ENCODE measurements at regions not wholly inside any gene's neighbourhood (a gene's known extent, or its start where the extent isn't known, plus 50 kb on each side); places are given as distances from the start of the nearest gene placed in this dataset.

DNA sequence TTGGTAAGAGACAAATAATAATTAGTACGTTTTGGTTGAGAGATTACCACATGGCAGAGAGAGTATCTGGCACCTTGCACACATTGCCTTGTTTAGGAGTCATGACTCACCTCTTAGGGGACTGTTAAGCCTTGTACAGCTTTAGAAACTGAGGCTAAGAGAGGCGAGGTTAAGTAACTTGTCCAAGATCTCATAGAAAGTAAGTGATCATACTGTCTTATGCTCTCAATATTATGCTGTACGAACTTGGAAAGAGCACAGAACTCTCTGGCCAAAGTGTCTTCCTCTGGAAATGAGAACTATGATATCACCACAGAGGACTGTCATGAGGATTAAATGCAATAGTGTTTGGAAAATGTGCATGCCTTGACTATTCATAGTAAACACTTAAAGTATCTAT is 249.0 kb downstream of the UTRN start:
- POLR2A ChIA-PET: no interaction called here
- Histone ChIP-seq H3K9me3 (ENCODE audit: control insufficient read depth, insufficient read depth, low read length) (no peaks in the 10 kb centered on the region), H3K27me3 (ENCODE audit: control insufficient read depth, insufficient read depth, low read length) (no peaks in the 10 kb centered on the region), H3K4me3 (ENCODE audit: low read depth, low read length) (no peak overlapping the region), H3K27ac (ENCODE audit: low read depth, low read length) (no peak overlapping the region)
- TF ChIP-seq, protein P1, sequence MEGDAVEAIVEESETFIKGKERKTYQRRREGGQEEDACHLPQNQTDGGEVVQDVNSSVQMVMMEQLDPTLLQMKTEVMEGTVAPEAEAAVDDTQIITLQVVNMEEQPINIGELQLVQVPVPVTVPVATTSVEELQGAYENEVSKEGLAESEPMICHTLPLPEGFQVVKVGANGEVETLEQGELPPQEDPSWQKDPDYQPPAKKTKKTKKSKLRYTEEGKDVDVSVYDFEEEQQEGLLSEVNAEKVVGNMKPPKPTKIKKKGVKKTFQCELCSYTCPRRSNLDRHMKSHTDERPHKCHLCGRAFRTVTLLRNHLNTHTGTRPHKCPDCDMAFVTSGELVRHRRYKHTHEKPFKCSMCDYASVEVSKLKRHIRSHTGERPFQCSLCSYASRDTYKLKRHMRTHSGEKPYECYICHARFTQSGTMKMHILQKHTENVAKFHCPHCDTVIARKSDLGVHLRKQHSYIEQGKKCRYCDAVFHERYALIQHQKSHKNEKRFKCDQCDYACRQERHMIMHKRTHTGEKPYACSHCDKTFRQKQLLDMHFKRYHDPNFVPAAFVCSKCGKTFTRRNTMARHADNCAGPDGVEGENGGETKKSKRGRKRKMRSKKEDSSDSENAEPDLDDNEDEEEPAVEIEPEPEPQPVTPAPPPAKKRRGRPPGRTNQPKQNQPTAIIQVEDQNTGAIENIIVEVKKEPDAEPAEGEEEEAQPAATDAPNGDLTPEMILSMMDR (IDR thresholded peaks at IDR 0.05; ENCODE audit: low read depth, low read length): no peak
- no peak for DNase-seq (ENCODE audit: low read depth, low spot score)
- CTCF ChIA-PET: no interaction called here

DNA sequence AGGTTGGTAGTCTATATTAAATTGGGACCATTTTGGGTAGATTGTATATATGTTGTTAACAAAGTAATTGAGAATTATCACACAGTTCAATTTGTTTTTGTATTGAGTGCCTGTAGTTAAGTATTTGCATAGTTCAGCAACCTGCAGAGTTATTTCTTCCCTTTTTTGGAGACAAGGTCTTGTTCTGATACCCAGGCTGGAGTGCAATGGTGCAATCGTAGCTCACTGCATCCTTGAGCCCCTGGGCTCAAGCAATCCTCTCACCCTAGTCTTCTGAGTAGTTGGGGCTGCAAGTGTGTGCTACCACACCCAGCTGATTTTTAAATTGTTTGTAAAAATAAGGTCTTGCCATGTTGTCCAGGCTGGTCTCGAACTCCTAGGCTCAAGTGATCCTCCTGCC is 250.5 kb downstream of the UTRN start:
- Histone ChIP-seq H3K4me3 (ENCODE audit: low read depth, low read length) (no peak overlapping the region), H3K27ac (ENCODE audit: low read depth, low read length) (no peak overlapping the region), H3K27me3 (ENCODE audit: control insufficient read depth, insufficient read depth, low read length) (no peaks in the 10 kb centered on the region), H3K9me3 (ENCODE audit: control insufficient read depth, insufficient read depth, low read length) (no peaks in the 10 kb centered on the region)
- POLR2A ChIA-PET: no interaction called here
- DNase-seq (ENCODE audit: low read depth, low spot score): no peak
- TF ChIP-seq, protein P1 (IDR thresholded peaks at IDR 0.05; ENCODE audit: low read depth, low read length): no peak
- CTCF ChIA-PET: no interaction called here

DNA sequence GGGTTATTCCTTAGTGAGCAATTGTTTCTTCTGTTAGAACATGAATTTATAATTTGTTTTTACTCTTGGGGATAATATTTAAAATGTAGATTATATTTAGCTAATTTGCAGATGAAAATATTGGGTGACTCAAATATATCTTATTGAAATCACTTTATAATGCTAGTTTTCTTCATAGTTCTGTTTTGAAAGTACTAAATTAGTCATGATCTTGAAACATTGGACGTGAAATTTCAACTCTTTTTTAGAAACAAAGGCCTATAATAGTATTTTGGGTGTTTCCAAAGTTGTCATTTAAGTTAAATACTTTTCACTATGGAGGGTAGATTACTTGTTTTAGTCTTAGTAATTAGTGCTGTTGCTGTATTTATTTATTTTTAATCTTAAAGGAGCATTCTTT is 250.9 kb downstream of the UTRN start:
- CTCF ChIA-PET: no interaction called here
- POLR2A ChIA-PET: no interaction called here
- no peak overlapping the region for H3K4me3 ChIP-seq (ENCODE audit: low read depth, low read length)
- DNase-seq (ENCODE audit: low read depth, low spot score): no peak
- H3K27me3 ChIP-seq (ENCODE audit: control insufficient read depth, insufficient read depth, low read length): no peaks in the 10 kb centered on the region
- H3K9me3 ChIP-seq (ENCODE audit: control insufficient read depth, insufficient read depth, low read length): no peaks in the 10 kb centered on the region
- TF ChIP-seq, protein P1 (IDR thresholded peaks at IDR 0.05; ENCODE audit: low read depth, low read length): no peak
- no peak overlapping the region for H3K27ac ChIP-seq (ENCODE audit: low read depth, low read length)

DNA sequence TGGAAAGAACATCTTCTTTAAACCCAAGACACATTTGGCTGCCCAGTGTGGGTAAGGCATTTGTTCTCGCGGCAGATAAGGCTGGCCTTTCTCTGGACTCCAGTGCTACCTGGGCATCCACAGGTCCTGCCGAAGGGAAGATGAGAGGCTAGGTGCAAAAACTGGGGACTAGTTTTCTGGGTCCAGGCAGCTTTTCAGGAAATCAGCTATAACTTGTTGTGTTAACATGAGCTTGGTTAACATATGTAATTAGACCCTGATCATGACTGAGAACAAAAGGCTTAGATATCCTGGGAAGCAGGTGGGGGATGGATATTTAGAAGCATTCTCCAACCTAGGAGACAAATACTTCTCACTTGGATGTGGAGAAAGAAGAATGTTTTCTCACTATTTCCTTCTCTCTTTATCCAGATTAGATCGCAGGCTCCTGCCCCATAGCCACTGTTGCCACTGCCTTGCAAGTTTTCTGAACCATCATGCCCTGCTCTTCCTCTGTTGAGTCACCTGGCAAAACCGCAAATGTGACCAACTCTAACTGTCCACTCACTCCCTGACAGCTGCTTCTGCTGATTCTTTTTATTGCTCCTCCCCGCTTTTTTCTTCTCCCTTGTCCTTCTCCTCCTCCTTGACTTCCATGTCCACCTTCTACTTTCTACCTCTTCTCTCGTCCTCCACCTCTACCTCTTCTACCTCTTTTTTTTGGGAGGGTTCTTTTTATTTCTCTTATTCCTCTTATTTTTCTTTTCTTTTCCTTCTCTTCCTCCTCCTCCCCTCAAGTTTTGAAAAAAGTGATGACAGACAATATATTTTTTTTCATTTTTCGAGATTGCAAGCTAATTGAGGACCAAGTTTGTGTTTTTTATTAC is 258.1 kb downstream of the UTRN start:
- no peak overlapping the region for H3K4me3 ChIP-seq (ENCODE audit: low read depth, low read length)
- CTCF ChIA-PET: no interaction called here
- TF ChIP-seq, protein P1 (IDR thresholded peaks at IDR 0.05; ENCODE audit: low read depth, low read length): no peak
- no peak for DNase-seq (ENCODE audit: low read depth, low spot score)
- H3K27me3 ChIP-seq (ENCODE audit: control insufficient read depth, insufficient read depth, low read length): no peaks in the 10 kb centered on the region
- H3K27ac ChIP-seq (ENCODE audit: low read depth, low read length): no peak overlapping the region
- POLR2A ChIA-PET: no interaction called here
- no peaks in the 10 kb centered on the region for H3K9me3 ChIP-seq (ENCODE audit: control insufficient read depth, insufficient read depth, low read length)

DNA sequence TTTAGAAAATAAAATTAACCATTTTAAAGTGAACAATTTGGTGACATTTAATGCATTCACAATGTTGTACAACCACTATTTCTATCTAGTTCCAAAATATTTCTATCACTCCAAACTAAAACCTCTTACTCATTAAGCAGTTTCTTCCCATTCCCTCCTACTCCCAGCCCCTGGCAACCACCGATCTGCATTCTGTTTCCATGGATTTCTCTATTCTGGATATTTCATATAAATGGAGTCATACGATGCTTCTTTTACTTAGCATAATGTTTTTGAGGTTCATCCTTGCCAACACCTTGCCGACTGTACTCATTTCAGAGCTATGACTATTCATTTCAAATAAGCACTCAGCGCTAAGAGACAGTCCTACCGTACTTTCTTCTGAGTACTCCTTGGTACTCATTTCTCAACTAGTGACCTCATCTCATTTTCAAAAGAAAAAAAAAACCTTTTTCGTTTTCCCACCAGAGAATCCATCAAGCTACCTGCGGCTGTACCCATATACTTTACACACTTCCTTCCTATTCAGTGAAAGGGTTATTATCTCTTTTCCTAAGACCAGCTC is 259.2 kb downstream of the UTRN start:
- Histone ChIP-seq H3K9me3 (ENCODE audit: control insufficient read depth, insufficient read depth, low read length) (no peaks in the 10 kb centered on the region), H3K4me3 (ENCODE audit: low read depth, low read length) (no peak overlapping the region), H3K27ac (ENCODE audit: low read depth, low read length) (no peak overlapping the region), H3K27me3 (ENCODE audit: control insufficient read depth, insufficient read depth, low read length) (no peaks in the 10 kb centered on the region)
- TF ChIP-seq, protein P1 (IDR thresholded peaks at IDR 0.05; ENCODE audit: low read depth, low read length): no peak
- POLR2A ChIA-PET: interaction anchor here (0.5 kb wide), 1 partner anchor 272 kb away, joined by 3 read pairs; no protein-coding TSS in a partner anchor
- CTCF ChIA-PET: interaction anchor here (0.7 kb wide), 1 partner anchor 248 kb away, joined by 4 read pairs; no protein-coding TSS in a partner anchor
- no peak for DNase-seq (ENCODE audit: low read depth, low spot score)

Data from AG04450 (cell line).